LHCN-M2 (cell line): ENCODE measurements at regions not wholly inside any gene's neighbourhood (a gene's known extent, or its start where the extent isn't known, plus 50 kb on each side); places are given as distances from the start of the nearest gene placed in this dataset.

Experiments used
- DNase-seq: peaks from one replicate; pipeline ENCODE4 v3.0.0-alpha.2; 2012; ENCODE audit warnings: low read depth

- DNase-seq, result no peak
Measured at GRCh38 chr2:7881063-7881462, 800.8 kb upstream of the ID2 start.

DNA sequence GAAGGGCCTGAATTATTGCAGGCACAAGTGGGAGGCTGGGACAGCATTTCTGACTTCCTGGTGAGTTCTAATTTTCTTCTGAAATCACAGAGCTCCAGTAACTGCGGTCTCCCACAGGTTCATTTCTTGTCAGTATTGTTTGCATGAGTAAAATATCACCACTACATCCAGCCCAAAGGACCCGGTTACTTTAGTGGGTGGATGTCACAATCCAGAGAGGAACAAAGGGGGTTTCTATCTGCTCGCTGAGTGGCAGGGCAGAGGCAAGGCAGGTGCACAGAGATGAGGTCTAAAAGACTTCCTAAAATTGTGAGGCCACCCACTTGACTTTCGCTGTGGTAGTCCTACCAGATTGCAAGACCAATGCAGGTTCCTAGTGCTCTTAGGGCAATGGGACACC is 800.4 kb upstream of the ID2 start:
- no peak for DNase-seq

DNA sequence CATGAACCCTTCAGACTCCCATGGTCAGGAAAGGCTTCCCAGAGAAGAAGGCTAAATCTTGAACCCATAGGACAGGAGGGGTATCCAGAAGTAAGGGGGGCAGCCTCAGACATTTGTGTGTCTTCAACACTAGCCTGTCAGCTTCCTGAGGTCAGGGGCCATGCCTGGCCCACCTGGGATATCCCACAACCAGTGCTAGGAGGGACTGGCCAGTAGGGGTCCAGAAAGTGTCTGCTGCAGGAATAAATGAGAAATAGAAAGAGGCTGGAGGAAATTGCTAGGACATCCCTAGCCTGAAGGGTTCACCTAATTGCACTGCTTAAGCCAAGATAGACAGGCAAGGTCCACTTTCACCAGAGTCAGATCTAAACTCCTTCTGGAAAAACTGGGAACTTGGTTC is 799.6 kb upstream of the ID2 start:
- no peak for DNase-seq

DNA sequence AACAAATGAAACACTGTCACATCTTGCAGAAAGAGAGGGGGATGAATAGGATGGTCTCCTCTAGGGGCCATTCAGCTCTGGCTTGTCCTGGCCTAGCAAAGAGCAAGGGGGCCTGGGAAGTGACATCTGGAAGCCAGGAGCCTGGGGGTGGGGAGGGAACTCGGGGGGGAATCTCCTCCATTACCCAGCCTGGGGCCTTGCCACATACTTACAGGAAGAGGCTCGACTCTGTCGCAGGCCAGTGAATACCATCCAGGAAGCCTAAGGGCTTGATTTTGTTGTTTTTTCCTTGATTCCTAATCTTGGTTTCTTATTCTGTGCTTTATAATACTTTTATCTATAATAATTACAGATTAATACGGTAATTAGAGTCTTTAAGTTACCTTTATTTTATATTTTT is 797.5 kb upstream of the ID2 start:
- no peak for DNase-seq

- DNase-seq, result no peak
Measured at GRCh38 chr2:7886666-7887065, 795.2 kb upstream of the ID2 start.

- DNase-seq, result no peak
Measured at GRCh38 chr2:7887441-7887840, 794.4 kb upstream of the ID2 start.

DNA sequence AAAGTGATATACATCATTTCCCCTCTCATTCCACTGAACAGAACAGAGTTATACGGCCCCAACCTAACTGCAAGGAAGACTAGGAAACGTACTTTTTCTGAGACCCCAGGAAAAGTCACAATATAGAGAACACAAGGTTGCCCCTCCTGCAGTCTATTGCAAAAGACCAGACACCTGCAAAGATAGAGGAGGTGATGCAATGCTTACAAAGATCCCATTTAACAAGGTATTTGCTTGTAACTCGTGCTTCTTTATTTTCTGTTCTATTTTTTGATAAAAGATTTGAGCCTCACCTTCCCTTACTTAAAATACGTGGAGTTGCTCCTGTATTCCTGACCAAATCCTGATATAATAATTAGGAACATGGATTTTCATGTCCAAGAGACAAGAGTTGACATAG is 793.0 kb upstream of the ID2 start:
- DNase-seq, result no peak

DNA sequence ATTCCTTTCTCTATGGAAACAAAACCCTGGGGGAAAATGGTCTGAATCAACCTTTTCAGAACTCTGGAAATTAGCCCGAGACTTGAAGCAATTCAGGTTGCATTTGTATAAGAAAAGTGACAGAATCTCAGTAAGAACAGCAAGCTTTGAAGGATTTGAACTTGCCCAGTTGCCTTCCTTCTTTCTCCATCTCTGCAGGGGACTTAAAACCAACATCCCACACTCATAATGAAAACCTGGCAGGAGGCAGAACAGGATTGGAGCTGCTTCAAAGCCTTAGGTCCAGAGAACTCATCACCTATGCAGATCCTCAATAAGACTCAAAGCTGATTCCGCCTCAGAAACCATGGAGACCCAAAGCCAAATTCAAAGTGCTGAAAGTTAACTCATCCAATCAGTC is 790.5 kb upstream of the ID2 start:
- no peak for DNase-seq

GRCh38 chr2:7895289-7895688 is 786.6 kb upstream of the ID2 start:
- no peak for DNase-seq

DNA sequence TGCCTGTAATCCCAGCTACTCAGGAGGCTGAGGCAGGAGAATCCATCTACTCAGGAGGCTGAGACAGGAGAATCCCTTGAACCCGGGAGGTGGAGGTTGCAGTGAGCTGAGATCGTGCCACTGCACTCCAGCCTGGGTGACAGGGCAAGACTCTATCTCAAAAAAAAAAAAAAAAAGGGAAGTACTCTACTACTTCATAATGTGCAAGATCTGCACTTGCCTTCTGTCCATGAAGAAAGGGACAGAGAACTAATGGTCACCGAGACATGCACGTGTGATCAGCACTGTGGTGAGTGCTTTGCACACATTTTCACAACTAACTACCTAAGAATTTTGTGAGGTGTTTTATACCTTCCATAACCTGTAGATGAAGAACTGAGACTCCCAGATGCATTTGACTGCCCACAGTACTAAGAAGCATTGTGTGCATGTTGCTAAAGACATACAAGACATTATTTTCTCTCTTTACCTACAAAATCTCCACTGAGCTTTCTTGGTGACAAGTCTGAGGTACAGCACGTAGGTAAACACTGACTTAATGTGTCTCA is 784.8 kb upstream of the ID2 start:
- no peak for DNase-seq

DNA sequence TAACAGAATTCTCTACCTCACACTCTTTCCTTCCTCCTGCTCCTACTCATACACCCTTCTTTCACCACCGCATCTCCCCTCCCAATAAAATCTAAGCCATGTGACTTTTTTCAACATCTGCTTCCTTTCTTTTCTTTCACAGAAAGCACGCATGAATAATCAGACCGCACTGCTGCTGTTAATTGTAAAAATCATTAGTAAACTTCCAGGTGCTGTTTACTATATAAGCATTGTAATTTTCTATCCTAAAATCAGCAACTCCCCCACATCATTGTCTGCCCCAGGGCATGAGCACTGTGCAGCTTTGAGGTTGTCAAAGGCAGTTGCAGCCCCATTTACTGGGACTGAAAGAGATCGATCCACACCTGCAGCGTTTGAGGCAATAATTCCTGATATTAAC is 782.6 kb upstream of the ID2 start:
- DNase-seq, result no peak

- DNase-seq, result no peak
Measured at GRCh38 chr2:7899923-7900322, 781.9 kb upstream of the ID2 start.

DNA sequence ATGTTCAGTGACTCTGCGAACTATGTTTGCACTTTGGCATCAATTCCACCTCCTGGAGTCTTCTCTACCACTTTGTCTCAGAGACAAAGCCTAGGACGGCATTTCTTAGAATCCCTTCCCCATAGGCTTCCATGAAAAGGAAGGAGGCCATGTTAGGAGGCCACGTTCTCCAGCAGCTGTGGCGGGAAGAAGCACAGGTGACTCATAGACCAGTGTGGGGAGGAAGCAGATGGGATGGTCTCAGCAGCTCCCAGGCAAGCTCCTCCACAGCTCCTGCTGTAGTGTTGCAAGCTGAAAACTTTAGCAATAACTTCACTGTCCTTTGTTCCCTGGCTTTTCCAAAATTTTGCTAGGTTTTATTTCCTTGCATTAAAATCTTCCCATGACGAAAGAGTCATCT is 781.3 kb upstream of the ID2 start:
- DNase-seq, result peak; percentile 2

GRCh38 chr2:7902251-7902765 is 779.5 kb upstream of the ID2 start:
- DNase-seq, result no peak

GRCh38 chr2:7904319-7904718 is 777.5 kb upstream of the ID2 start:
- no peak for DNase-seq

- DNase-seq, result no peak
Measured at GRCh38 chr2:7905756-7906155, 776.1 kb upstream of the ID2 start.

DNA sequence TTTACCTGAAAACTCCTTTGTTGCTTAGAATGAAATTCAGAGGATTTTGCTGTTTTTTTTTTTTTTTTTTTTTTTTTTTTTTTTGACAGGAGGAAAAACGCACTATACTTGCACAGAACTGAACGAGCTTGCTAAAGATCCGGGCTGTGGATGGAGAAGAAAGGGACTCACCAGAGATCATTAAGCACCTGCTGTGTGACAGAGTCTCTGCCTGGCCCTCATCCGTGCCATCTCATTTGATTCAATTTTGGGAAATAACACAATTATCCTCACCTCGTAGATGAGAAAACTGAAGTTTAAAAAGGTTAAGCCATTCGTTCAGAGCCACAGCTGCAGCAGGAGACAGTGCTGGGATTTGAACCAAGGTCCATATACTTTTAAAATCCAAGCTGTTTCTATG is 775.4 kb upstream of the ID2 start:
- DNase-seq, result no peak

GRCh38 chr2:7907041-7907440 is 774.8 kb upstream of the ID2 start:
- no peak for DNase-seq

- no peak for DNase-seq
Measured at GRCh38 chr2:7910752-7911151, 771.1 kb upstream of the ID2 start.

GRCh38 chr2:7911196-7911595 is 770.7 kb upstream of the ID2 start:
- DNase-seq, result no peak

DNA sequence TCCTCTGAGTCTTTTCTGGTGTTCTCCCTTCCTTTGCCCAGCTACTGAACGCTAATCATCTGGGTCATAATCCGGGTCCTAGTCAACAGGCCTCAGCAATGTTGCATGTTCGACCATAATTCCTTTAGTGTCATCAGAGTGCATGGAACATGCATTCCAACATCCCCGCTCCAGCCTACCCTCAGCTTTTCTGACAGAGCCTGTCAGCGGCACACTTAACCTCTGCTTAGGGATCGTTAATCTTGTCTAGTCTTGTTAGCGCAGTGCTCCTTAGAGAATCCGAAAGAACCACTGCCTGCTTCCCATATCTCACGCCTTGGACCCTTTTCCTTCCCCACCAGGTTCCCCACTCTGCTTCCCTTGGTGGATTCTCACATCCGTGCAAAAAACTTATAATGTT is 767.9 kb upstream of the ID2 start:
- no peak for DNase-seq

GRCh38 chr2:7915302-7916091 is 766.4 kb upstream of the ID2 start:
- no peak for DNase-seq

DNA sequence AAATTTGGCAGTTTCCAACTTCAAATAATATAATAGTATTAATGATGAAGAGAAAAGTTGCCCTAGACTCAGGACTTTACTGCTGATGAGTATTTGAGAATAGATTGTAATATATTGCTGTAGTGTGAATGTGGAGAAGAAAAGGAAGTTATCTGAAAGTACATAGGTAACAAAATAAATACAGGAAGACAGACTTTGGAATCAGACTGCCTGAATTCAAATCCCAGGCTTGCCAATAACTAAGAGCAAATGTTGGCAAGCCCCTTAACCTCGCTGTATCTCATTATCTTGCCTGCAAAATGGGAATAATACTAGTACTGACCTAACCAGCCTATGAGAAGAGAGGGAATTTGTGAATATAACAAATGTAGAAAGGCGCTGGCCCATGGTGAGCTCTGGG is 765.2 kb upstream of the ID2 start:
- no peak for DNase-seq

GRCh38 chr2:7919510-7919909 is 762.3 kb upstream of the ID2 start:
- no peak for DNase-seq
